ENCODE measurements at regions not wholly inside any gene's neighbourhood (a gene's known extent, or its start where the extent isn't known, plus 50 kb on each side); places are given as distances from the start of the nearest gene placed in this dataset.

DNA sequence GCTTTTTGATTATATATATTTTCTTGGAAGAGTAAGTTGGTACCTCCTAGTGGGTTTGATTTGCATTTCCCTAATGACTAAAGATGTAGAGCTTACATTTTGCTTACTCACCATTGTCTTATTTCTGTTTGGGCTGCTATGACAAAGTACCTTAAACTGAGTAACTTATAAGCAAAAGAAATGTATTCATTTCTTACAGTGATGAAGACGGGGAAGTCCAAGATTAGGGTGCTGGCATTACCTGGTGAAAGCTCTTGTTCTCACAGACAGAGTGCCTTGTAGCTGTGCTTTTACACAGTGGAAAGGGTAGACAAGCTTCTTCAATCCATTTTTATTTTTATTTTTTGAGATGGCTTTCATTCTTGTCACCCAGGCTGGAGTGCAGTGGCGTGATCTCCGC is 229.2 kb upstream of the AGA start:
- no peak for TF ChIP-seq CTCF (conservative IDR thresholded peaks at IDR 0.05)
- TF ChIP-seq ZFX (IDR thresholded peaks at IDR 0.05): no peak

Data from C4-2B (cell line).